Thoracic aorta (tissue), 2 donors: ENCODE measurements at regions not wholly inside any gene's neighbourhood (a gene's known extent, or its start where the extent isn't known, plus 50 kb on each side); places are given as distances from the start of the nearest gene placed in this dataset.

ENCODE experiments used
- ATAC-seq: fragments of 150-250 bp; one replicate; pipeline ENCODE4 v1.8.0; 2017; ENCODE audit warnings: low read depth; ENCODE audit not compliant: insufficient number of reproducible peaks, low FRiP score
- DNase-seq: peaks from one replicate; pipeline ENCODE4 v3.0.0-alpha.2; 2020; ENCODE audit warnings: low spot score
- H3K27ac ChIP-seq, 2 donors: fragments of 200-600 bp; sonication (generic); 1 replicate in 1 of 2; 2 replicates in 1 of 2; pipeline ENCODE4 v1.5.1; 2016; ENCODE audit warnings: mild to moderate bottlenecking in 2 of 2, moderate library complexity in 2 of 2
- H3K27me3 ChIP-seq: fragments of 200-600 bp; sonication (generic); replicated peaks from 2 replicates; pipeline ENCODE4 v1.6.0; 2016; ENCODE audit warnings: mild to moderate bottlenecking; ENCODE audit not compliant: insufficient read depth
- H3K36me3 ChIP-seq: fragments of 200-600 bp; sonication (generic); one replicate; pipeline ENCODE4 v1.5.1; 2016
- H3K4me1 ChIP-seq, 2 donors: fragments of 200-600 bp; sonication (generic); 1 replicate in 1 of 2; 2 replicates in 1 of 2; pipeline versions ENCODE4 v1.5.1 to v1.6.0; 2016; ENCODE audit warnings: low read depth in 2 of 2, mild to moderate bottlenecking in 1 of 2; ENCODE audit not compliant: control insufficient read depth in 1 of 2
- H3K4me3 ChIP-seq: fragments of 200-600 bp; sonication (generic); 2 replicates; pipeline ENCODE4 v1.5.1; 2016; ENCODE audit warnings: mild to moderate bottlenecking
- H3K9me3 ChIP-seq: fragments of 200-600 bp; sonication (generic); 2 replicates; pipeline ENCODE4 v1.5.1; 2016
- TF ChIP-seq, protein P1 (sequence below): fragments of 200-600 bp; sonication (generic); IDR thresholded peaks from one replicate; pipeline ENCODE4 v1.5.1; 2019; ENCODE audit warnings: antibody characterized with exemption

DNA sequence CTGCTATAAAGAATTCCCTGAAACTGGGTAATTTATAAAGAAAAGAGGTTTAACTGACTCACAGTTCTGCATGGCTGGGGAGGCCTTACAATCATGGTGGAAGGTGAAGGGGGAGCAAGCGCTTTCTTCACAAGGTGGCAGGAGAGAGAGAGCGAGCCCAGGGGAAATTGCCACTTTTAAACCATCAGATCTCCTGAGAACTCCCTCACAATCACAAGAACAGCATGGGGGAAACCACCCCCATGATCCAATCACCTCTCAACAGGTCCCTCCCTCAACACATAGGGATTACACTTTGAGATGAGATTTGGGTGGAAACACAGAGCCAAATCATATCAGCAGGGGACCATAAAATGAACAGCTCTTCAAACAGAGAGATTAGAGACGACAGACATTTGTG lies 198.6 kb downstream of the MAGEB5 start:
- no peak for ATAC-seq

DNA sequence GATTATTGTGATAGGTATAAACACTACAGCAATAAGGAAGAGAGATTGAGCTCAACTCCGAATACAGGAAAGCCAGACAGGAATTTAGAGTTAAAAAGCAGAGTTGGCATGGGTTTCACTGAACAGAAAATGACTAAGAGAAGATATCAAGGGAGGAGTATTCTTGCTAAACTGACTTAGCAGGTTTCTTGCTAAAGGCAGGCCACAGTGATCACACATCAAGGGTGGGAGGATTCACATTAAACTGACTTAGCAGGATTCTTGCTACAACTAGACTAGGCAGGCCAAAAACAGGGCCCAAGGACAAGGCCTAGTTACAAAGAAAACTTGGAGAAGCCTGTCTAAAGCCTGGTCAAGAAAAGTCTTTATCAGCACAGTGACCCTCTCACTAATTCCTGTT lies 195.1 kb downstream of the MAGEB5 start:
- ATAC-seq (no peak), DNase-seq (no peak)
- H3K9me3 ChIP-seq, result no peaks in the 10 kb centered on the region
- no peak overlapping the region for H3K4me3 ChIP-seq
- H3K36me3 ChIP-seq, result no peaks in the 10 kb centered on the region
- H3K27ac ChIP-seq, result no peak overlapping the region
- no peaks in the 10 kb centered on the region for H3K27me3 ChIP-seq
- no peaks in the 10 kb centered on the region for H3K4me1 ChIP-seq
- TF ChIP-seq, protein P1, sequence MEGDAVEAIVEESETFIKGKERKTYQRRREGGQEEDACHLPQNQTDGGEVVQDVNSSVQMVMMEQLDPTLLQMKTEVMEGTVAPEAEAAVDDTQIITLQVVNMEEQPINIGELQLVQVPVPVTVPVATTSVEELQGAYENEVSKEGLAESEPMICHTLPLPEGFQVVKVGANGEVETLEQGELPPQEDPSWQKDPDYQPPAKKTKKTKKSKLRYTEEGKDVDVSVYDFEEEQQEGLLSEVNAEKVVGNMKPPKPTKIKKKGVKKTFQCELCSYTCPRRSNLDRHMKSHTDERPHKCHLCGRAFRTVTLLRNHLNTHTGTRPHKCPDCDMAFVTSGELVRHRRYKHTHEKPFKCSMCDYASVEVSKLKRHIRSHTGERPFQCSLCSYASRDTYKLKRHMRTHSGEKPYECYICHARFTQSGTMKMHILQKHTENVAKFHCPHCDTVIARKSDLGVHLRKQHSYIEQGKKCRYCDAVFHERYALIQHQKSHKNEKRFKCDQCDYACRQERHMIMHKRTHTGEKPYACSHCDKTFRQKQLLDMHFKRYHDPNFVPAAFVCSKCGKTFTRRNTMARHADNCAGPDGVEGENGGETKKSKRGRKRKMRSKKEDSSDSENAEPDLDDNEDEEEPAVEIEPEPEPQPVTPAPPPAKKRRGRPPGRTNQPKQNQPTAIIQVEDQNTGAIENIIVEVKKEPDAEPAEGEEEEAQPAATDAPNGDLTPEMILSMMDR, result no peak

More for the DNA sequence above, 198.6 kb downstream of the MAGEB5 start:
- no peak for DNase-seq
- Histone ChIP-seq H3K36me3 (no peaks in the 10 kb centered on the region), H3K27ac (no peak overlapping the region), H3K4me3 (no peak overlapping the region), H3K27me3 (no peaks in the 10 kb centered on the region), H3K9me3 (no peaks in the 10 kb centered on the region), H3K4me1 (no peaks in the 10 kb centered on the region)
- TF ChIP-seq, protein P1, result no peak

DNA sequence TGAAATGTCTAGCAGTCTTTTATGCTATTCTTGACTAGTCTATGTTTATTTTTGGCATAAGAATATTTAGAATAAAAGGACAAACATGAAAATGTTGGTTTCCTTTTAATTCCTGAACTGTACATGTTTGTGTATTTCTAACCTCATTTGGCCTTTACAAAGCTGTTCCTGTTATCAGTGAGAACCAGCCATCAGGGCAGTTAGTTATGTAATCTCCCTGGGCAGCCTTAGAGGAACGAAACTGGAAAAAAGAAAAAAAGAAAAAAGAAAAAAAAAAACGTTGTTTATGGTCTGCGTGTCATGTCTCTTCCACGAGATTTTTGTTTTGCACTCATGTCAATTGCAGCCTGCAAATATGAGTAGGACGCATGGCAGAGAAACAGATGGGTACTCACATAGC lies 193.7 kb downstream of the MAGEB5 start:
- H3K4me3 ChIP-seq, result no peak overlapping the region
- TF ChIP-seq, protein P1, result no peak
- H3K27ac ChIP-seq, result no peak overlapping the region
- no peaks in the 10 kb centered on the region for H3K4me1 ChIP-seq
- DNase-seq (no peak), ATAC-seq (no peak)
- H3K36me3 ChIP-seq, result no peaks in the 10 kb centered on the region
- H3K27me3 ChIP-seq, result no peaks in the 10 kb centered on the region
- H3K9me3 ChIP-seq, result no peaks in the 10 kb centered on the region

DNA sequence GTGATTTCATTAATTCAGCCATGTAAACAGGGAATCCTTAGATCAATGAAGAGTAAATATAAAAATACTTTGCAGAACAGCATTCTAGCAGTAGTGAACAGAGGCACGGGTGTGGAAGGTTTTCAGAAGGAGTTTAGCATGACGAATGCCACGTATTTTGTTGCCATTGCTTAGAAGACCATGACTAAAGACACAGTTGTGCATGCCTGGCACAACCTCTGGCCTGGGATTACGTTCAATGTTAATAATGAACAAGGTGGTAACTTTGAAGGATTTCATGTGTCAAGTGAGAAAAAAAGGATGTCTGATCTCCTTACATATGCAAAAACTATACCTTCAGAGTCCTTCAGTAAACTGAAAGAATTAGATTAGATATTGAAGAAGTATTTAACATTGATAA lies 171.9 kb downstream of the MAGEB5 start:
- no peaks in the 10 kb centered on the region for H3K27me3 ChIP-seq
- no peaks in the 10 kb centered on the region for H3K4me1 ChIP-seq
- H3K4me3 ChIP-seq, result no peak overlapping the region
- H3K36me3 ChIP-seq, result no peaks in the 10 kb centered on the region
- ATAC-seq (no peak), DNase-seq (no peak)
- TF ChIP-seq, protein P1, result no peak
- H3K9me3 ChIP-seq, result no peaks in the 10 kb centered on the region
- no peak overlapping the region for H3K27ac ChIP-seq

DNA sequence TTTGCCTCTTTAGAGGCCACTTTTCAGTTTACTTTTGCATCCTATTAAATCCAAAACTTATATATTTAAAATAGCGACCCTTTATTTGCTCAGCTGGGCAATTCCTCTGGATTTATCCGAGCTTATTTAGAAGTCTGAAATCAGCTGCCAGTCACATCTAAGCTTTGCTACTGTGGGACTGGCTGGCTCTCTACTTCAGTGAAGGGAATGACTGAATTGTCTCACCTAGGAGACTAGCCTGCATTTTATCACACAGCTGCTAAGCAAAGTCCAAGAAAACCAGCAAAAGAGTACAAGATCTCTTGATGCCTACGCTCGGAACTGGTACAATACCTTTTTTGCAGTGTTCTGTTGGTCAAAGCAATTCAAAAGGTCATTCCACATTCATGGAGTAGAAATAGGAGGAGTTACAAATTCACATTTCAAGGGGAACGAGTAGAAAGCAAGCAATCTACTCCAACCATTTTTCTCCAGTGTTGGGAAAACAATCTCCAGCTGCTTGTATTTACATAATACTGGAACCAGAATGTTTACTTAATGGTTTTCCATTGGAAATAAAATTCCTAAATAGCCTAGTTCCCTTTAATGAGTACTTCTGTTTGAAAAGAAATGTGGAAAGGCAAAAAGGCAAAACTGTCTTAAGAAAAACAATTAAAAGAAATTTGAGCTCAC lies 160.2 kb downstream of the MAGEB5 start:
- ATAC-seq, result no peak

More for the DNA sequence above, 160.2 kb downstream of the MAGEB5 start:
- Histone ChIP-seq H3K4me1 (no peaks in the 10 kb centered on the region), H3K9me3 (no peaks in the 10 kb centered on the region), H3K36me3 (no peaks in the 10 kb centered on the region), H3K27me3 (no peaks in the 10 kb centered on the region), H3K4me3 (no peak overlapping the region), H3K27ac (no peak overlapping the region)
- no peak for DNase-seq
- TF ChIP-seq, protein P1, result no peak
